HG03025 (cell line): ENCODE measurements at regions not wholly inside any gene's neighbourhood (a gene's known extent, or its start where the extent isn't known, plus 50 kb on each side); places are given as distances from the start of the nearest gene placed in this dataset.

Source experiments
- ATAC-seq: cut with Tn5 transposase; IDR thresholded peaks from one replicate; pipeline ENCODE4 v1.9.1; 2021; ENCODE audit warnings: mild to moderate bottlenecking, moderate library complexity; ENCODE audit not compliant: unreplicated experiment, low FRiP score

GRCh38 chr7:32152576-32152975 is 82.4 kb upstream of the PDE1C start:
- no peak for ATAC-seq

GRCh38 chr7:32150589-32150988 is 80.4 kb upstream of the PDE1C start:
- ATAC-seq: no peak

- ATAC-seq: no peak
Measured at GRCh38 chr7:32150039-32150438, 79.8 kb upstream of the PDE1C start.

GRCh38 chr7:32147546-32148268 is 77.5 kb upstream of the PDE1C start:
- no peak for ATAC-seq

GRCh38 chr7:32145911-32146310 is 75.7 kb upstream of the PDE1C start:
- no peak for ATAC-seq

GRCh38 chr7:32144676-32145075 is 74.5 kb upstream of the PDE1C start:
- ATAC-seq: no peak

- no peak for ATAC-seq
Measured at GRCh38 chr7:32143301-32143700, 73.1 kb upstream of the PDE1C start.

- ATAC-seq: no peak
Measured at GRCh38 chr7:32142649-32143048, 72.4 kb upstream of the PDE1C start.

GRCh38 chr7:32140210-32140939 is 70.2 kb upstream of the PDE1C start:
- ATAC-seq: no peak

- no peak for ATAC-seq
Measured at GRCh38 chr7:32137059-32137458, 66.9 kb upstream of the PDE1C start.

GRCh38 chr7:32131091-32131490 is 60.9 kb upstream of the PDE1C start:
- no peak for ATAC-seq

- ATAC-seq: no peak
Measured at GRCh38 chr7:32126843-32127242, 56.6 kb upstream of the PDE1C start.
